Body of pancreas (tissue), 4 donors: ENCODE measurements at regions not wholly inside any gene's neighbourhood (a gene's known extent, or its start where the extent isn't known, plus 50 kb on each side); places are given as distances from the start of the nearest gene placed in this dataset.

Experiments used
- POLR2A ChIP-seq, 3 donors: fragments of 450-650 bp; IDR thresholded peaks; one replicate each; pipeline ENCODE4 v1.6.1; 2016; ENCODE audit warnings: antibody characterized with exemption in 3 of 3, mild to moderate bottlenecking in 2 of 3
- TF ChIP-seq, protein P1 (sequence below), 7 experiments: fragments of 450-650 bp in 4 of 7; fragments of 200-600 bp in 3 of 7; sonication (generic) in 3 of 7; IDR thresholded peaks; one replicate each; pipeline ENCODE4 v1.5.1; 2016 to 2019; ENCODE audit warnings: antibody characterized with exemption in 7 of 7

DNA sequence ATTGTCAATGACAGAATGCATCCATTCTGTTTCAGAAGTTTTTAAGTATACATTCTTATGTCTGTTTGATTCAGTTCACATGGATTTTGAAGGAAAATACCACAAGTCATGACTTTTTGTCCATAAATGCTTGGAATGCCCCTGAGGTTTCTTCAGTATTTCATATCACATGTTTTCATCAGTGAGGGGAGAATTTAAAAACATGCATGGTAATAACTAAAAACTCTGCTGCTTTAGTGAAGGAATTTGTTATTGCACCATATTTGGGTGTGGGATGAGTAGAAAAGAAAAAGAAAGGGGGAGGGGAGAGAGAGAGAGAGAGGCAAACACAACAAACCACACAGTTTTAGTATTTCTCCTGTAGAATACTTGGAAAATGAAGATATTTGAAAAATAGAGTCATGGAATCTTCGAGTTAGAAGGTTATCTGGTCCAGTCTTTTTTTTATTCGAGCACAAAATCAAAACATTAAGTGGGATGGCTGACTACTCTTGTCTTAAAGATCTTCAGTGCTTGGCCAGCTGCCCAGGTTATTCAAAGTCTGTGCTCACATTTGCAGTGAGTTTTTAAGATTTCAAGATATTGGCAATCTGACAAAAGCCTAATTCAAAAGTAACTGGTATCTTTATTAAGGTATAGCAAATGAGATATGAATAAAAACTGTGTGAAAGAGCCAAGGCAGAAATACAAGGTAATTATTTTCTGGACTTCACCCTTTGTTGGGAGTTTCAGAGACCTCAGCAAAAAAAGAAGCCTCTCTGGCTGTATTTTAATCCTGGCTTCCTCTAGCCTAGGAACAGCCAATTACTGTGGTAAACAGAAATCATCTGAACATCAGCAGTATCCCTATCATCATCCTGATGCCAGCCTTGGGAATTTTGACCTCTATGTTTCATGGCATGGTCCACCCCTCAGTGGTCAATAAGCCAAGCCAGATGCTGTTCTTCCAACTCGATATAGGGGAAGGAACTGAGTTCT, 687.9 kb upstream of the CITED2 start:
- TF ChIP-seq, protein P1, sequence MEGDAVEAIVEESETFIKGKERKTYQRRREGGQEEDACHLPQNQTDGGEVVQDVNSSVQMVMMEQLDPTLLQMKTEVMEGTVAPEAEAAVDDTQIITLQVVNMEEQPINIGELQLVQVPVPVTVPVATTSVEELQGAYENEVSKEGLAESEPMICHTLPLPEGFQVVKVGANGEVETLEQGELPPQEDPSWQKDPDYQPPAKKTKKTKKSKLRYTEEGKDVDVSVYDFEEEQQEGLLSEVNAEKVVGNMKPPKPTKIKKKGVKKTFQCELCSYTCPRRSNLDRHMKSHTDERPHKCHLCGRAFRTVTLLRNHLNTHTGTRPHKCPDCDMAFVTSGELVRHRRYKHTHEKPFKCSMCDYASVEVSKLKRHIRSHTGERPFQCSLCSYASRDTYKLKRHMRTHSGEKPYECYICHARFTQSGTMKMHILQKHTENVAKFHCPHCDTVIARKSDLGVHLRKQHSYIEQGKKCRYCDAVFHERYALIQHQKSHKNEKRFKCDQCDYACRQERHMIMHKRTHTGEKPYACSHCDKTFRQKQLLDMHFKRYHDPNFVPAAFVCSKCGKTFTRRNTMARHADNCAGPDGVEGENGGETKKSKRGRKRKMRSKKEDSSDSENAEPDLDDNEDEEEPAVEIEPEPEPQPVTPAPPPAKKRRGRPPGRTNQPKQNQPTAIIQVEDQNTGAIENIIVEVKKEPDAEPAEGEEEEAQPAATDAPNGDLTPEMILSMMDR (IDR thresholded peaks at IDR 0.05), result no peak
- no peak for TF ChIP-seq POLR2A (IDR thresholded peaks at IDR 0.05)
